GM12878 (cell line): ENCODE measurements at regions not wholly inside any gene's neighbourhood (a gene's known extent, or its start where the extent isn't known, plus 50 kb on each side); places are given as distances from the start of the nearest gene placed in this dataset.

Source experiments
- ATAC-seq: fragments of 200-7000 bp; cut with Tn5 transposase; 3 replicates; pipeline ENCODE4 v1.9.1; 2020; ENCODE audit warnings: mild to moderate bottlenecking, moderate library complexity
- BruUV-seq: library from RNA; stranded (reverse); fragments of 400-500 nt; replicated peaks from 2 replicates; lab custom pipeline; 2021; lab: Mats Ljungman, UMichigan
- CTCF ChIA-PET: fragments of 300-600 bp; sonication (Branson Sonifier 250); formaldehyde crosslinking; extraction: SDS; loops from one replicate; lab custom pipeline; 2021; ENCODE audit warnings: inconsistent platforms; lab: Yijun Ruan, JAX
- POLR2A ChIA-PET: fragments of 350-600 bp; formaldehyde crosslinking; extraction: SDS; loops from one replicate; lab custom pipeline; 2021; ENCODE audit warnings: inconsistent platforms; lab: Charles Lee
- RAD21 ChIA-PET: fragments of 300-600 bp; sonication (Branson Sonifier 250); formaldehyde crosslinking; loops from one replicate; lab custom pipeline; 2023; ENCODE audit warnings: antibody characterized with exemption; ENCODE audit not compliant: unreplicated experiment; lab: Charles Lee
- SMC1A ChIA-PET: fragments of 300-600 bp; sonication (Branson Sonifier 250); formaldehyde crosslinking; loops from one replicate; lab custom pipeline; 2023; ENCODE audit not compliant: unreplicated experiment, uncharacterized antibody; lab: Charles Lee
- DNase-seq: peaks from one replicate; pipeline ENCODE4 v3.0.0-alpha.2; 2011; ENCODE audit warnings: low read depth, low spot score
- FAIRE-seq: peaks from 3 replicates; lab custom pipeline; 2011; peaks lifted over from hg19 to GRCh38; lab: Jason Lieb, UNC
- H2AFZ ChIP-seq: 2 replicates; pipeline ENCODE4 v1.6.0; 2011; ENCODE audit warnings: low read depth, low read length, control low read depth; ENCODE audit not compliant: control insufficient read depth
- H3K27ac ChIP-seq: 2 replicates; pipeline ENCODE4 v1.5.1; 2011; ENCODE audit warnings: control low read depth; ENCODE audit not compliant: control insufficient read depth, insufficient read depth
- H3K27me3 ChIP-seq, 2 experiments: replicated peaks in 1 of 2; 2 replicates each; pipeline versions ENCODE4 v1.6.0 to v1.6.1; 2011; ENCODE audit warnings: low read length in 1 of 2; ENCODE audit not compliant: control insufficient read depth in 2 of 2, insufficient read depth in 2 of 2
- H3K36me3 ChIP-seq, 2 experiments: 2 replicates each; pipeline ENCODE4 v1.5.1; 2011; ENCODE audit warnings: low read length in 1 of 2; ENCODE audit not compliant: control insufficient read depth in 2 of 2, insufficient read depth in 2 of 2
- H3K4me1 ChIP-seq: 2 replicates; pipeline ENCODE4 v1.6.1; 2011; ENCODE audit warnings: mild to moderate bottlenecking, low read length, moderate library complexity, mixed read lengths; ENCODE audit not compliant: control insufficient read depth, insufficient read depth
- H3K4me2 ChIP-seq: 2 replicates; pipeline ENCODE4 v1.6.0; 2011; ENCODE audit warnings: control low read depth; ENCODE audit not compliant: control insufficient read depth, insufficient read depth
- H3K4me3 ChIP-seq: fragments of 200-600 bp; sonication (generic); 2 replicates; pipeline ENCODE4 v1.5.1; 2016
- H3K79me2 ChIP-seq: 2 replicates; pipeline ENCODE4 v1.6.0; 2011; ENCODE audit warnings: low read length; ENCODE audit not compliant: control insufficient read depth, insufficient read depth
- H3K9ac ChIP-seq: 2 replicates; pipeline ENCODE4 v1.8.0; 2011; ENCODE audit warnings: low read length, control low read depth, mixed read lengths; ENCODE audit not compliant: control insufficient read depth, insufficient read depth
- H3K9me3 ChIP-seq: replicated peaks from 3 replicates; pipeline ENCODE4 v1.5.1; 2011; ENCODE audit warnings: mild to moderate bottlenecking, low read length; ENCODE audit not compliant: control insufficient read depth, insufficient read depth
- H4K20me1 ChIP-seq: 2 replicates; pipeline ENCODE4 v1.6.0; 2011; ENCODE audit not compliant: control insufficient read depth, insufficient read depth
- BRCA1 ChIP-seq: IDR thresholded peaks from 2 replicates; pipeline ENCODE4 v1.6.1; 2011; ENCODE audit warnings: low read depth, low read length, improper control_type of control experiment
- ESRRA ChIP-seq: IDR thresholded peaks from 2 replicates; pipeline ENCODE4 v1.6.1; 2012; ENCODE audit warnings: mild to moderate bottlenecking, low read length, improper control_type of control experiment
- FOXK2 ChIP-seq: fragments of 450-650 bp; IDR thresholded peaks from 2 replicates; pipeline ENCODE4 v1.6.1; 2017; ENCODE audit warnings: mild to moderate bottlenecking, moderate library complexity
- GABPA ChIP-seq: IDR thresholded peaks from 2 replicates; pipeline ENCODE4 v1.6.1; 2014; ENCODE audit warnings: antibody characterized with exemption, low read depth, mild to moderate bottlenecking, inconsistent platforms
- MYB ChIP-seq: fragments of 150-350 bp; IDR thresholded peaks from 2 replicates; pipeline ENCODE4 v1.6.1; 2014; ENCODE audit warnings: mild to moderate bottlenecking, low read depth, low read length, borderline replicate concordance
- NBN ChIP-seq: fragments of 450-650 bp; IDR thresholded peaks from 2 replicates; pipeline ENCODE4 v1.6.1; 2016
- NFXL1 ChIP-seq: fragments of 450-650 bp; IDR thresholded peaks from 2 replicates; pipeline ENCODE4 v1.6.1; 2017; ENCODE audit warnings: antibody characterized with exemption, mild to moderate bottlenecking, borderline replicate concordance
- RAD21 ChIP-seq: IDR thresholded peaks from 2 replicates; pipeline ENCODE4 v1.6.1; 2011; ENCODE audit warnings: mild to moderate bottlenecking, low read depth, low read length, moderate library complexity; ENCODE audit not compliant: insufficient read depth
- SMAD5 ChIP-seq: IDR thresholded peaks from 2 replicates; pipeline ENCODE4 v1.6.1; 2016; ENCODE audit warnings: antibody characterized with exemption, low read depth
- SREBF2 ChIP-seq: IDR thresholded peaks from 2 replicates; pipeline ENCODE4 v1.6.1; 2012; ENCODE audit warnings: mild to moderate bottlenecking, low read length
- STAT3 ChIP-seq: IDR thresholded peaks from 2 replicates; pipeline ENCODE4 v1.6.1; 2011; ENCODE audit warnings: low read depth, low read length, improper control_type of control experiment
- WRNIP1 ChIP-seq: IDR thresholded peaks from 2 replicates; pipeline ENCODE4 v1.6.1; 2011; ENCODE audit warnings: low read depth, low read length, improper control_type of control experiment, borderline replicate concordance
- in situ Hi-C: fragments of 300-500 bp; cut with MboI; formaldehyde crosslinking; loops from 9 replicates; pipeline ENCODE4 v1.14.3; 2018; ENCODE audit warnings: mixed read lengths
- intact Hi-C: fragments of 100-400 bp; cut with micrococcal nuclease; formaldehyde crosslinking; loops from one replicate; pipeline ENCODE4 v1.14.2; 2022; ENCODE audit not compliant: unreplicated experiment
- TF ChIP-seq, protein P1 (sequence below): fragments of 450-650 bp; IDR thresholded peaks from 2 replicates; pipeline ENCODE4 v1.6.1; 2017; ENCODE audit warnings: mild to moderate bottlenecking
- TF ChIP-seq, protein P2 (sequence below): fragments of 450-650 bp; formaldehyde crosslinking; IDR thresholded peaks from 2 replicates; pipeline ENCODE4 v1.4.0; 2020; ENCODE audit warnings: mild to moderate bottlenecking, moderate library complexity
- TF ChIP-seq, protein P3 (sequence below): fragments of 450-650 bp; IDR thresholded peaks from 2 replicates; pipeline ENCODE4 v1.6.1; 2016; ENCODE audit warnings: mild to moderate bottlenecking
- TF ChIP-seq, protein P4 (sequence below): fragments of 450-650 bp; IDR thresholded peaks from 2 replicates; pipeline ENCODE4 v1.6.1; 2016; ENCODE audit warnings: mild to moderate bottlenecking
- TF ChIP-seq, protein P5 (sequence below): fragments of 450-650 bp; IDR thresholded peaks from 2 replicates; pipeline ENCODE4 v1.6.1; 2017; ENCODE audit warnings: mild to moderate bottlenecking, low read depth, inconsistent platforms; ENCODE audit not compliant: poor library complexity, severe bottlenecking

DNA sequence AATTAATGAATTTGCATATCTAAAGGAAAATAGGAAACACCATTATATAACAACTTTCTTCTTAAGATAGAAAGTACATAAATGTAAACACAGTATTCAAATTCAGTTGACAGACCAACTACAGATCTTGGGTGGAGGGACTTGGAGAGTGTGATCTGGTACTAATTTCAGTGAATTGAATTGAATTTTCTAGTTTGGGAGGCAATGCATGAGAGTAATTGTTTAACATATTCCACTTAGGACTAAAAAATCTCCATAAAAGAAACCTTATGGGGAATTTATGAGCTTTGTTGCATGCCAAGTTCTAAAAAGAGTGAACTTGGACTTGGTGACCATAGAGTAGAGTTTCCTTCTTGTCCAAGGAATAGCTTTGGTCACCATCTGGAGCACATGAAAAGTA lies 261.1 kb upstream of the TTC29 start:
- intact Hi-C loops (no loop called here), in situ Hi-C loops (no loop called here)
- Histone ChIP-seq H3K4me3 (no peak overlapping the region), H3K27me3 (no peaks in the 10 kb centered on the region), H3K27ac (no peak overlapping the region), H3K79me2 (no peaks in the 10 kb centered on the region), H4K20me1 (no peaks in the 10 kb centered on the region), H3K4me1 (no peaks in the 10 kb centered on the region), H2AFZ (no peak overlapping the region), H3K36me3 (no peaks in the 10 kb centered on the region), H3K4me2 (no peak overlapping the region), H3K9me3 (no peaks in the 10 kb centered on the region), H3K9ac (no peak overlapping the region)
- no peak for ATAC-seq
- ChIA-PET POLR2A (no interaction called here), CTCF (no interaction called here), SMC1A (interaction anchor here (0.9 kb wide), 1 partner anchor 461 kb away, joined by 3 read pairs; no protein-coding TSS in a partner anchor), RAD21 (no interaction called here)
- FAIRE-seq, result no peak
- no TSS peak for BruUV-seq
- DNase-seq, result no peak
- TF ChIP-seq ESRRA, result no peak
- TF ChIP-seq, protein P1, sequence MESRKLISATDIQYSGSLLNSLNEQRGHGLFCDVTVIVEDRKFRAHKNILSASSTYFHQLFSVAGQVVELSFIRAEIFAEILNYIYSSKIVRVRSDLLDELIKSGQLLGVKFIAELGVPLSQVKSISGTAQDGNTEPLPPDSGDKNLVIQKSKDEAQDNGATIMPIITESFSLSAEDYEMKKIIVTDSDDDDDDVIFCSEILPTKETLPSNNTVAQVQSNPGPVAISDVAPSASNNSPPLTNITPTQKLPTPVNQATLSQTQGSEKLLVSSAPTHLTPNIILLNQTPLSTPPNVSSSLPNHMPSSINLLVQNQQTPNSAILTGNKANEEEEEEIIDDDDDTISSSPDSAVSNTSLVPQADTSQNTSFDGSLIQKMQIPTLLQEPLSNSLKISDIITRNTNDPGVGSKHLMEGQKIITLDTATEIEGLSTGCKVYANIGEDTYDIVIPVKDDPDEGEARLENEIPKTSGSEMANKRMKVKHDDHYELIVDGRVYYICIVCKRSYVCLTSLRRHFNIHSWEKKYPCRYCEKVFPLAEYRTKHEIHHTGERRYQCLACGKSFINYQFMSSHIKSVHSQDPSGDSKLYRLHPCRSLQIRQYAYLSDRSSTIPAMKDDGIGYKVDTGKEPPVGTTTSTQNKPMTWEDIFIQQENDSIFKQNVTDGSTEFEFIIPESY, result no peak
- no peak for TF ChIP-seq STAT3
- TF ChIP-seq, protein P2, sequence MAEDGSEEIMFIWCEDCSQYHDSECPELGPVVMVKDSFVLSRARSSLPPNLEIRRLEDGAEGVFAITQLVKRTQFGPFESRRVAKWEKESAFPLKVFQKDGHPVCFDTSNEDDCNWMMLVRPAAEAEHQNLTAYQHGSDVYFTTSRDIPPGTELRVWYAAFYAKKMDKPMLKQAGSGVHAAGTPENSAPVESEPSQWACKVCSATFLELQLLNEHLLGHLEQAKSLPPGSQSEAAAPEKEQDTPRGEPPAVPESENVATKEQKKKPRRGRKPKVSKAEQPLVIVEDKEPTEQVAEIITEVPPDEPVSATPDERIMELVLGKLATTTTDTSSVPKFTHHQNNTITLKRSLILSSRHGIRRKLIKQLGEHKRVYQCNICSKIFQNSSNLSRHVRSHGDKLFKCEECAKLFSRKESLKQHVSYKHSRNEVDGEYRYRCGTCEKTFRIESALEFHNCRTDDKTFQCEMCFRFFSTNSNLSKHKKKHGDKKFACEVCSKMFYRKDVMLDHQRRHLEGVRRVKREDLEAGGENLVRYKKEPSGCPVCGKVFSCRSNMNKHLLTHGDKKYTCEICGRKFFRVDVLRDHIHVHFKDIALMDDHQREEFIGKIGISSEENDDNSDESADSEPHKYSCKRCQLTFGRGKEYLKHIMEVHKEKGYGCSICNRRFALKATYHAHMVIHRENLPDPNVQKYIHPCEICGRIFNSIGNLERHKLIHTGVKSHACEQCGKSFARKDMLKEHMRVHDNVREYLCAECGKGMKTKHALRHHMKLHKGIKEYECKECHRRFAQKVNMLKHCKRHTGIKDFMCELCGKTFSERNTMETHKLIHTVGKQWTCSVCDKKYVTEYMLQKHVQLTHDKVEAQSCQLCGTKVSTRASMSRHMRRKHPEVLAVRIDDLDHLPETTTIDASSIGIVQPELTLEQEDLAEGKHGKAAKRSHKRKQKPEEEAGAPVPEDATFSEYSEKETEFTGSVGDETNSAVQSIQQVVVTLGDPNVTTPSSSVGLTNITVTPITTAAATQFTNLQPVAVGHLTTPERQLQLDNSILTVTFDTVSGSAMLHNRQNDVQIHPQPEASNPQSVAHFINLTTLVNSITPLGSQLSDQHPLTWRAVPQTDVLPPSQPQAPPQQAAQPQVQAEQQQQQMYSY, result no peak
- no peak for TF ChIP-seq SREBF2
- TF ChIP-seq, protein P3, sequence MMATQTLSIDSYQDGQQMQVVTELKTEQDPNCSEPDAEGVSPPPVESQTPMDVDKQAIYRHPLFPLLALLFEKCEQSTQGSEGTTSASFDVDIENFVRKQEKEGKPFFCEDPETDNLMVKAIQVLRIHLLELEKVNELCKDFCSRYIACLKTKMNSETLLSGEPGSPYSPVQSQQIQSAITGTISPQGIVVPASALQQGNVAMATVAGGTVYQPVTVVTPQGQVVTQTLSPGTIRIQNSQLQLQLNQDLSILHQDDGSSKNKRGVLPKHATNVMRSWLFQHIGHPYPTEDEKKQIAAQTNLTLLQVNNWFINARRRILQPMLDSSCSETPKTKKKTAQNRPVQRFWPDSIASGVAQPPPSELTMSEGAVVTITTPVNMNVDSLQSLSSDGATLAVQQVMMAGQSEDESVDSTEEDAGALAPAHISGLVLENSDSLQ, result no peak
- no peak for TF ChIP-seq BRCA1
- TF ChIP-seq NBN, result no peak
- TF ChIP-seq MYB, result no peak
- TF ChIP-seq GABPA, result no peak
- TF ChIP-seq SMAD5, result no peak
- no peak for TF ChIP-seq FOXK2
- TF ChIP-seq, protein P4, sequence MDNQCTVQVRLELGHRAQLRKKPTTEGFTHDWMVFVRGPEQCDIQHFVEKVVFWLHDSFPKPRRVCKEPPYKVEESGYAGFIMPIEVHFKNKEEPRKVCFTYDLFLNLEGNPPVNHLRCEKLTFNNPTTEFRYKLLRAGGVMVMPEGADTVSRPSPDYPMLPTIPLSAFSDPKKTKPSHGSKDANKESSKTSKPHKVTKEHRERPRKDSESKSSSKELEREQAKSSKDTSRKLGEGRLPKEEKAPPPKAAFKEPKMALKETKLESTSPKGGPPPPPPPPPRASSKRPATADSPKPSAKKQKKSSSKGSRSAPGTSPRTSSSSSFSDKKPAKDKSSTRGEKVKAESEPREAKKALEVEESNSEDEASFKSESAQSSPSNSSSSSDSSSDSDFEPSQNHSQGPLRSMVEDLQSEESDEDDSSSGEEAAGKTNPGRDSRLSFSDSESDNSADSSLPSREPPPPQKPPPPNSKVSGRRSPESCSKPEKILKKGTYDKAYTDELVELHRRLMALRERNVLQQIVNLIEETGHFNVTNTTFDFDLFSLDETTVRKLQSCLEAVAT, result no peak
- TF ChIP-seq NFXL1, result no peak
- TF ChIP-seq, protein P5, sequence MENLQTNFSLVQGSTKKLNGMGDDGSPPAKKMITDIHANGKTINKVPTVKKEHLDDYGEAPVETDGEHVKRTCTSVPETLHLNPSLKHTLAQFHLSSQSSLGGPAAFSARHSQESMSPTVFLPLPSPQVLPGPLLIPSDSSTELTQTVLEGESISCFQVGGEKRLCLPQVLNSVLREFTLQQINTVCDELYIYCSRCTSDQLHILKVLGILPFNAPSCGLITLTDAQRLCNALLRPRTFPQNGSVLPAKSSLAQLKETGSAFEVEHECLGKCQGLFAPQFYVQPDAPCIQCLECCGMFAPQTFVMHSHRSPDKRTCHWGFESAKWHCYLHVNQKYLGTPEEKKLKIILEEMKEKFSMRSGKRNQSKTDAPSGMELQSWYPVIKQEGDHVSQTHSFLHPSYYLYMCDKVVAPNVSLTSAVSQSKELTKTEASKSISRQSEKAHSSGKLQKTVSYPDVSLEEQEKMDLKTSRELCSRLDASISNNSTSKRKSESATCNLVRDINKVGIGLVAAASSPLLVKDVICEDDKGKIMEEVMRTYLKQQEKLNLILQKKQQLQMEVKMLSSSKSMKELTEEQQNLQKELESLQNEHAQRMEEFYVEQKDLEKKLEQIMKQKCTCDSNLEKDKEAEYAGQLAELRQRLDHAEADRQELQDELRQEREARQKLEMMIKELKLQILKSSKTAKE, result no peak
- no peak for TF ChIP-seq RAD21
- no peak for TF ChIP-seq WRNIP1
